ENCODE measurements at regions not wholly inside any gene's neighbourhood (a gene's known extent, or its start where the extent isn't known, plus 50 kb on each side); places are given as distances from the start of the nearest gene placed in this dataset.
"Not testable (repeated sequence)": the region's sequence is repeated elsewhere in the genome, so short reads cannot be mapped to it uniquely, and the experiment has no call there.

GRCh38 chr1:115453666-115454065 lies 115.6 kb upstream of the NGF start:
- Mint-ChIP-seq H3K36me3 (ENCODE audit: insufficient read depth) (no peaks in the 10 kb centered on the region), H3K9me3 (no peaks in the 10 kb centered on the region), H3K4me1 (ENCODE audit: low read depth in 2 of 2) (no peaks in the 10 kb centered on the region), H3K27ac (no peak overlapping the region), H3K27me3 (peaks cover 7 to 23% of the 10 kb centered on the region in 2 donors), H3K4me3 (no peak overlapping the region)
- ATAC-seq (replicated peaks) (no peak), DNase-seq (no peak)

- Mint-ChIP-seq H3K4me3 (no peak overlapping the region), H3K27ac (no peak overlapping the region), H3K36me3 (ENCODE audit: insufficient read depth) (no peaks in the 10 kb centered on the region), H3K27me3 (peaks cover 5 to 23% of the 10 kb centered on the region in 2 donors), H3K9me3 (no peaks in the 10 kb centered on the region), H3K4me1 (ENCODE audit: low read depth in 2 of 2) (no peaks in the 10 kb centered on the region)
- ATAC-seq (replicated peaks), result no peak
- DNase-seq, result no peak
Observed at GRCh38 chr1:115452600-115453329, 114.7 kb upstream of the NGF start.

GRCh38 chr1:115450501-115451040 lies 112.5 kb upstream of the NGF start:
- Mint-ChIP-seq H3K9me3 (no peaks in the 10 kb centered on the region), H3K27ac (no peak overlapping the region), H3K4me3 (no peak overlapping the region), H3K27me3 (peaks cover 5 to 20% of the 10 kb centered on the region in 2 donors), H3K36me3 (ENCODE audit: insufficient read depth) (no peaks in the 10 kb centered on the region), H3K4me1 (ENCODE audit: low read depth in 2 of 2) (no peaks in the 10 kb centered on the region)
- ATAC-seq (replicated peaks) (no peak), DNase-seq (no peak)

GRCh38 chr1:115448282-115449044 lies 110.4 kb upstream of the NGF start:
- ATAC-seq (replicated peaks) (no peak), DNase-seq (no peak)
- no peaks in the 10 kb centered on the region for H3K36me3 Mint-ChIP-seq (ENCODE audit: insufficient read depth)
- no peak overlapping the region for H3K4me3 Mint-ChIP-seq
- no peaks in the 10 kb centered on the region for H3K9me3 Mint-ChIP-seq
- no peak overlapping the region for H3K27ac Mint-ChIP-seq
- H3K27me3 Mint-ChIP-seq, result peaks cover under 1 to 20% of the 10 kb centered on the region in 2 donors
- H3K4me1 Mint-ChIP-seq (ENCODE audit: low read depth in 2 of 2), result no peaks in the 10 kb centered on the region

GRCh38 chr1:115447672-115448071 lies 109.6 kb upstream of the NGF start:
- ATAC-seq (replicated peaks) (no peak), DNase-seq (no peak)
- no peaks in the 10 kb centered on the region for H3K9me3 Mint-ChIP-seq
- H3K4me3 Mint-ChIP-seq, result no peak overlapping the region
- no peaks in the 10 kb centered on the region for H3K36me3 Mint-ChIP-seq (ENCODE audit: insufficient read depth)
- H3K27ac Mint-ChIP-seq, result no peak overlapping the region
- H3K27me3 Mint-ChIP-seq, result peaks cover 8 to 20% of the 10 kb centered on the region in 2 donors
- H3K4me1 Mint-ChIP-seq (ENCODE audit: low read depth in 2 of 2), result no peaks in the 10 kb centered on the region

GRCh38 chr1:115445090-115445489 lies 107.0 kb upstream of the NGF start:
- Mint-ChIP-seq H3K4me3 (no peak overlapping the region), H3K27me3 (peaks cover 16 to 33% of the 10 kb centered on the region in 2 donors), H3K36me3 (ENCODE audit: insufficient read depth) (no peaks in the 10 kb centered on the region), H3K9me3 (peaks cover 0 to 3% of the 10 kb centered on the region in 2 donors), H3K27ac (no peak overlapping the region), H3K4me1 (ENCODE audit: low read depth in 2 of 2) (no peaks in the 10 kb centered on the region)
- no peak for ATAC-seq (replicated peaks)
- DNase-seq, result no peak

GRCh38 chr1:115440733-115441132 lies 102.7 kb upstream of the NGF start:
- ATAC-seq (replicated peaks), result no peak

GRCh38 chr1:115439520-115439919 lies 101.5 kb upstream of the NGF start:
- not testable (repeated sequence) for H3K4me3 Mint-ChIP-seq; ATAC-seq (replicated peaks)

More at GRCh38 chr1:115440733-115441132, 102.7 kb upstream of the NGF start:
- peaks cover 0 to 7% of the 10 kb centered on the region in 2 donors for H3K9me3 Mint-ChIP-seq
- H3K36me3 Mint-ChIP-seq (ENCODE audit: insufficient read depth), result no peaks in the 10 kb centered on the region
- H3K27ac Mint-ChIP-seq, result no peak overlapping the region
- peaks cover 16 to 24% of the 10 kb centered on the region in 2 donors for H3K27me3 Mint-ChIP-seq
- H3K4me3 Mint-ChIP-seq, result no peak overlapping the region
- DNase-seq, result no peak
- H3K4me1 Mint-ChIP-seq (ENCODE audit: low read depth in 2 of 2), result no peaks in the 10 kb centered on the region

GRCh38 chr1:115437196-115437595 lies 99.1 kb upstream of the NGF start:
- H3K27me3 Mint-ChIP-seq, result peaks cover 9 to 22% of the 10 kb centered on the region in 2 donors
- H3K36me3 Mint-ChIP-seq (ENCODE audit: insufficient read depth), result no peaks in the 10 kb centered on the region
- ATAC-seq (replicated peaks) (no peak), DNase-seq (no peak)
- H3K4me3 Mint-ChIP-seq, result no peak overlapping the region
- no peak overlapping the region for H3K27ac Mint-ChIP-seq
- peaks cover 0 to 7% of the 10 kb centered on the region in 2 donors for H3K9me3 Mint-ChIP-seq
- no peaks in the 10 kb centered on the region for H3K4me1 Mint-ChIP-seq (ENCODE audit: low read depth in 2 of 2)

More at GRCh38 chr1:115439520-115439919, 101.5 kb upstream of the NGF start:
- not testable (repeated sequence) for H3K27ac Mint-ChIP-seq; H3K9me3 Mint-ChIP-seq; DNase-seq; H3K36me3 Mint-ChIP-seq (ENCODE audit: insufficient read depth); H3K4me1 Mint-ChIP-seq (ENCODE audit: low read depth in 2 of 2)
- peaks cover 16 to 24% of the 10 kb centered on the region in 2 donors for H3K27me3 Mint-ChIP-seq

- Mint-ChIP-seq H3K36me3 (ENCODE audit: insufficient read depth) (no peaks in the 10 kb centered on the region), H3K4me1 (ENCODE audit: low read depth in 2 of 2) (no peaks in the 10 kb centered on the region), H3K9me3 (peaks cover 0 to 7% of the 10 kb centered on the region in 2 donors), H3K4me3 (no peak overlapping the region), H3K27ac (no peak overlapping the region), H3K27me3 (peaks cover 7 to 16% of the 10 kb centered on the region in 2 donors)
- ATAC-seq (replicated peaks) (no peak), DNase-seq (no peak)
Observed at GRCh38 chr1:115436596-115436995, 98.5 kb upstream of the NGF start.

GRCh38 chr1:115433483-115433882 lies 95.4 kb upstream of the NGF start:
- H3K27ac Mint-ChIP-seq, result no peak overlapping the region
- H3K9me3 Mint-ChIP-seq, result peaks cover 0 to 1% of the 10 kb centered on the region in 2 donors
- H3K4me3 Mint-ChIP-seq, result no peak overlapping the region
- H3K27me3 Mint-ChIP-seq, result peaks cover 0 to 7% of the 10 kb centered on the region in 2 donors
- no peaks in the 10 kb centered on the region for H3K4me1 Mint-ChIP-seq (ENCODE audit: low read depth in 2 of 2)
- ATAC-seq (replicated peaks) (no peak), DNase-seq (no peak)
- no peaks in the 10 kb centered on the region for H3K36me3 Mint-ChIP-seq (ENCODE audit: insufficient read depth)

GRCh38 chr1:115432061-115432460 lies 94.0 kb upstream of the NGF start:
- no peak overlapping the region for H3K27ac Mint-ChIP-seq
- ATAC-seq (replicated peaks), result no peak
- no peak for DNase-seq
- no peaks in the 10 kb centered on the region for H3K4me1 Mint-ChIP-seq (ENCODE audit: low read depth in 2 of 2)
- peaks cover 0 to 7% of the 10 kb centered on the region in 2 donors for H3K27me3 Mint-ChIP-seq
- H3K9me3 Mint-ChIP-seq, result peaks cover 0 to 1% of the 10 kb centered on the region in 2 donors
- H3K36me3 Mint-ChIP-seq (ENCODE audit: insufficient read depth), result no peaks in the 10 kb centered on the region
- H3K4me3 Mint-ChIP-seq, result no peak overlapping the region

GRCh38 chr1:115430441-115431158 lies 92.6 kb upstream of the NGF start:
- H3K27ac Mint-ChIP-seq, result no peak overlapping the region
- ATAC-seq (replicated peaks) (no peak), DNase-seq (no peak)
- H3K27me3 Mint-ChIP-seq, result peaks cover 0 to 7% of the 10 kb centered on the region in 2 donors
- no peak overlapping the region for H3K4me3 Mint-ChIP-seq
- H3K36me3 Mint-ChIP-seq (ENCODE audit: insufficient read depth), result no peaks in the 10 kb centered on the region
- H3K9me3 Mint-ChIP-seq, result peaks cover 0 to 1% of the 10 kb centered on the region in 2 donors
- no peaks in the 10 kb centered on the region for H3K4me1 Mint-ChIP-seq (ENCODE audit: low read depth in 2 of 2)

Measured in effector memory CD8-positive, alpha-beta T cell (primary cell).